Left colon (tissue), 2 donors: ENCODE measurements at regions not wholly inside any gene's neighbourhood (a gene's known extent, or its start where the extent isn't known, plus 50 kb on each side); places are given as distances from the start of the nearest gene placed in this dataset.
"Not testable (repeated sequence)": the region's sequence is repeated elsewhere in the genome, so short reads cannot be mapped to it uniquely, and the experiment has no call there.

Source experiments
- ATAC-seq: fragments of 200-7000 bp; cut with Tn5 transposase; one replicate; pipeline ENCODE4 v1.9.1; 2020; ENCODE audit warnings: mild to moderate bottlenecking, moderate library complexity
- DNase-seq, 2 donors: peaks; one replicate each; pipeline ENCODE4 v3.0.0-alpha.2; 2020
- intact Hi-C, 2 donors: fragments of 100-400 bp; cut with DNase I in 1 of 2; cut with micrococcal nuclease in 1 of 2; formaldehyde crosslinking; loops; one replicate each; pipeline versions ENCODE4 v1.11.2 to v1.14.0; 2022; cut with DNase I, micrococcal nuclease
- donor health status: DM: no; HTN: no; CAD: no.
- donor health status: DM: yes; HTN: yes; CAD: no.

GRCh38 chr2:110311713-110312444, 99.5 kb upstream of the MTLN start:
- intact Hi-C loops, result not testable (repeated sequence)
- DNase-seq (peak; percentile 35 to 64), ATAC-seq (peak; percentile 84)

DNA sequence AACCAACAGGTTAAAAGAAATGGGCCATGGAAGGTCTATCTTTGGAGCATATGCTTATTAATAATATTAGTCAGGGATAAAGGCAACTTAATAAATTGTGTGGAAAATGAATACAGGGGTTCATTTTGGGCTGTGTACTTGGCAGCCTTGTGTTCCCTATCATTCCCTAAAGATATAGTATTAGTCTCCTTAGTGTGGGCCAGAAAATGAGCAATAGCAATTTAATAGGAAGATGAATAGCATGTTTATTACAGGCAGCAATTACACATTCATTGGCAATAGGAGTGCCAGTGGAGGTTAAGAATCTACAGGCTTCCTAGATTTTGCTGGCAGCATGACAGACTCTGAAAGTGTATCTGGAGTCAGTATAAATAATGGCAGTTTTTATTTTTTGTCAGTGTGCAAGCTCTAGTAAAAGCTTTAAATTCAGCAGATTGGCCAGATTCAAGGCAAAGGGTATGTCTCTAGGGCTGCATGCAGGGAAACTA, 98.7 kb upstream of the MTLN start:
- intact Hi-C loops, DNase-seq: not testable (repeated sequence)
- peak; percentile 59 for ATAC-seq

GRCh38 chr2:110308728-110309127, 96.4 kb upstream of the MTLN start:
- intact Hi-C loops, ATAC-seq, DNase-seq: not testable (repeated sequence)

- intact Hi-C loops, result not testable (repeated sequence)
Observed at GRCh38 chr2:110292807-110293206, 80.5 kb upstream of the MTLN start.

GRCh38 chr2:110291909-110292579, 79.7 kb upstream of the MTLN start:
- intact Hi-C loops, DNase-seq: not testable (repeated sequence)
- peak; percentile 31 for ATAC-seq

More at GRCh38 chr2:110292807-110293206, 80.5 kb upstream of the MTLN start:
- not testable (repeated sequence) for DNase-seq
- ATAC-seq, result peak; percentile 92

- ATAC-seq, DNase-seq, intact Hi-C loops: not testable (repeated sequence)
Observed at GRCh38 chr2:110287817-110288216, 75.5 kb upstream of the MTLN start.

DNA sequence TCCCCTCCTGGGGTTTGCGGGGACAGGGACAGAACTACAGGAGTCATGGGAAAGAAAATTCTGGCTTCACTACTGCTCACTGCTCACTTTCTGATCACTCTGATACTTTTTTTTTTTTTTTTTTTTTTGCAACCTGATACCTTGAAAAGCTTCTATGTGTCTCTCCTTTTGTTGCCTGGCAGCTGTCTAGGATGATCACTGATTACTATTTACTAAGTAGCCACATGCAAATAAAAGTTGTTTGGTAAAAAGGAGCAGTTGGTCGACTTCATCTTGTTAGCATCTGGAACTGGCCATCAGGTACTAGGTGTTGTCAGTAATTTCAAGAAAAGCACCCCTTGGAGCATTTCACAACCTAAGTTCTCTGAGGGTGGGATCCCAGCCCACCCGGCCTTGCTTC, 74.9 kb upstream of the MTLN start:
- DNase-seq, intact Hi-C loops, ATAC-seq: not testable (repeated sequence)

- intact Hi-C loops, DNase-seq: not testable (repeated sequence)
- peak; percentile 7 for ATAC-seq
Observed at GRCh38 chr2:110285002-110285401, 72.7 kb upstream of the MTLN start.

GRCh38 chr2:110280804-110281203, 68.5 kb upstream of the MTLN start:
- intact Hi-C loops, ATAC-seq, DNase-seq: not testable (repeated sequence)

DNA sequence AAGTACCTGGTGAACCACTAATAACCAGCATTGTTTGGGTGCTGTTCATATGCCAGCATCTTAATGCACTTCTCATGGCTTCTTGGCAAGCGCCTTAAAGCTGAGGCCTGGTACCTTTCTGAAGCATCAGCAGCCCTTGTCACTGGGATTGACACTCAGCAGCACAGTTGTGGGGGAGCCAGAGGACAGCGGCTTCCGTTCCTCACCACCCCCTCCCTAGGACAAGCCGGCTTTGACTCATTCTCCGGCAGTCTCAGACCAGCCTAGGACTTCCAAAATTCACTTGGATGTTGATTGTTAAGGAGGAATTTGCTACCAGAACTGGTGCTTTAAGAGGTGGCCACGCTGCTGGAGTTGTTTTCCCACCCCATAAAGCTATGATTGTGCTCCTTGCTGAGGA, 64.7 kb upstream of the MTLN start:
- ATAC-seq, intact Hi-C loops, DNase-seq: not testable (repeated sequence)

DNA sequence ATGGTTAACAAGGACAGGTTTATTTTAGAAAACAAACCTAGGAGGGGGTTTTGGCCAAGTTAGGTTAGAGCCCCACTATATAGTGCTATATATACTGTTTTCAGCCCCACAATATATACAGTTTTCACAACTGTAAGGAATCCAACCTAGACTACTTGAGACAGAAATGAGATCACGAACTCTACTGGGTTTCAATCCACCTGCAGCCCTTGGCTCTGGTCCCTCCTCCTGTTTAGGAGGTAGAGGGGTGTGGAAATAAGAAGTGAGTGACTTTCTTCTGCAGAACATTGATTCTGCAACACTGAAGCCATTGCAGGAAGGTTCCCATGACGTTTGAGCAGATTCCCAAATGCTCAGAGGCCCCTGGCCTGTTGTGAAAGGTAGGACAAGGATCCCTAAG, 63.7 kb upstream of the MTLN start:
- intact Hi-C loops, DNase-seq, ATAC-seq: not testable (repeated sequence)

GRCh38 chr2:110269674-110270073, 57.3 kb upstream of the MTLN start:
- intact Hi-C loops, DNase-seq, ATAC-seq: not testable (repeated sequence)

GRCh38 chr2:110267828-110268407, 55.6 kb upstream of the MTLN start:
- peak; percentile 92 for ATAC-seq
- DNase-seq, intact Hi-C loops: not testable (repeated sequence)

DNA sequence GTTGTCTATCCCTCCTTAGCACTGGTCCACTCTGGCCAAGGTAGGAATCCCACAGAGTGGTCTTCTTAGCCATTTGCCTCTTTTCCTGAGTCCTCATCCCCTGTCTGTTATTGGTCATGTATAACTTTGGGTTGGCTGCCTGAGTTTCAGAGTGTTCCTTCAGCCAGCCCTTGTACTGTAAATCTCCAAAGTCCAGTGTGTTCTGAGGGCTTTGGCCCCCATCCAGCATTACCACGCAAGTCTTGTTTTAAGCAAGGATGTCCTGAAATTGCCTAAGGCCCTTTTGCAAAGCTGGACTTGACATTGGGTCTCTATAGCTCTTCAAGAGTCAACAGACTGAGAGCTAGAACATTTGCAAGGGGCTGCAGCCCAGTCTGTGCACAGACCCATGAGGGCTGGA, 52.5 kb upstream of the MTLN start:
- intact Hi-C loops, DNase-seq, ATAC-seq: not testable (repeated sequence)

DNA sequence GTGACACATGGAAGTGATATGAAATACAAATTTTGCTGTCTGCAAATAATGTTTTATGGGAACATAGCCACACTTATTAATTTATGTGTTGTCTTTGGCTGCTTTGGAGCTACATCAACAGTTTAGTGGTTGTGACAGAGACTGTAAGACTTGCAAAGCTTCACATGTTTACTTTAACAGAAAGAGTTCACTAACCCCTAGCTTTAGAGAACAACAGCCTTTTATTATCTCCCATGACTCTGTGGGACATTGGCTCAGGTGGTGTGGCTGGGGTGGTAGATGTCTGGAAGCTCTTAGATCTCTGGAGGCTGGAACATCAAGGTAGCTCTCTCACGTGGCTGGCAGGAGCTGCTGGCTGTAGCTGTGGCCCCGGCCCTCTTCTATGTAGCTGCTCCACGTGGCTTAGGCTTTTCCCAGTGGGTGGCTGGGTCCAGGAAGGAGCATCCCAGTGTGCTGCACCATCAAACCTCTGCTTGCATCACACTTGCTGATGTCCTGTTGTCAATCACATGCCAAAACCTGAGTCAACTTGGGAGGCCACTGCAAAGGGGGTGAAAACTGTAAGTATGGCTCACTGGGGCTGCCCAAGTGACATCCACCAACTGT, 51.8 kb upstream of the MTLN start:
- ATAC-seq, intact Hi-C loops, DNase-seq: not testable (repeated sequence)

- ATAC-seq, intact Hi-C loops, DNase-seq: not testable (repeated sequence)
Observed at GRCh38 chr2:110263462-110263861, 51.1 kb upstream of the MTLN start.
